ENCODE measurements at regions not wholly inside any gene's neighbourhood (a gene's known extent, or its start where the extent isn't known, plus 50 kb on each side); places are given as distances from the start of the nearest gene placed in this dataset.

DNA sequence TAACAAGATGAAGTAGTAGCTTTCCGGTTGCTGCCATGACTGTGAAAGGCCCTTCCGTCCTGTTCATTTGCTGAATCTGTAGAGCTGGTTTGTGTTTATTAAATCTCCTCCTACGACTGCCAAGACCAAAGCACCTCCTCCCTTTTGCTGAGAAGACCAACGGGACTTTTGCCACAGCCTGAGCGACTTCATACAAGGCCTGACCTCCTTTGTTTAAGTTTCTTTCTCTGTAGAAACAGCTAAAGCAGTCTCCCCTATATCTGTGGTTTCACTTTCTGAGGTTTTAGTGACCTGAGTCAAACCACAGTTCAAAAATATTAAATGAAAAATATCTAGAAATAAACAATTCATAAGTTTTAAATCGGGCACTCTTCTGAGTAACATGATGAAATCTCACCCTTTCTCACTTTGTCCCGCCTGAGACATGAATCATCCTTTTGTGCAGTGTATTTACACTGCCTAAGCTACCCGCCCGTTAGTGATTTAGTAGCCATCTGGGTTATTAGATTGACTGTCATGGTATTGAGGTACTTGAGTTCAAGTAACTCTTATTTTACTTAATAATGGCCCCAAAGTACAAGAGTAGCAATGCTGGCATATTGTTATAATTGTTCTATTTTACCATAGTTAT, 119.1 kb upstream of the LRRC4C start:
- TF ChIP-seq POLR2A (IDR thresholded peaks at IDR 0.05) (no peak), EP300 (IDR thresholded peaks at IDR 0.05) (no peak)
- TF ChIP-seq, protein P1, sequence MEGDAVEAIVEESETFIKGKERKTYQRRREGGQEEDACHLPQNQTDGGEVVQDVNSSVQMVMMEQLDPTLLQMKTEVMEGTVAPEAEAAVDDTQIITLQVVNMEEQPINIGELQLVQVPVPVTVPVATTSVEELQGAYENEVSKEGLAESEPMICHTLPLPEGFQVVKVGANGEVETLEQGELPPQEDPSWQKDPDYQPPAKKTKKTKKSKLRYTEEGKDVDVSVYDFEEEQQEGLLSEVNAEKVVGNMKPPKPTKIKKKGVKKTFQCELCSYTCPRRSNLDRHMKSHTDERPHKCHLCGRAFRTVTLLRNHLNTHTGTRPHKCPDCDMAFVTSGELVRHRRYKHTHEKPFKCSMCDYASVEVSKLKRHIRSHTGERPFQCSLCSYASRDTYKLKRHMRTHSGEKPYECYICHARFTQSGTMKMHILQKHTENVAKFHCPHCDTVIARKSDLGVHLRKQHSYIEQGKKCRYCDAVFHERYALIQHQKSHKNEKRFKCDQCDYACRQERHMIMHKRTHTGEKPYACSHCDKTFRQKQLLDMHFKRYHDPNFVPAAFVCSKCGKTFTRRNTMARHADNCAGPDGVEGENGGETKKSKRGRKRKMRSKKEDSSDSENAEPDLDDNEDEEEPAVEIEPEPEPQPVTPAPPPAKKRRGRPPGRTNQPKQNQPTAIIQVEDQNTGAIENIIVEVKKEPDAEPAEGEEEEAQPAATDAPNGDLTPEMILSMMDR (IDR thresholded peaks at IDR 0.05), result no peak

Measured in stomach (tissue), 4 donors.